ENCODE measurements at regions not wholly inside any gene's neighbourhood (a gene's known extent, or its start where the extent isn't known, plus 50 kb on each side); places are given as distances from the start of the nearest gene placed in this dataset.

GRCh38 chr5:8399471-8399870 is 530.5 kb downstream of the MTRR start:
- no peak for DNase-seq

DNA sequence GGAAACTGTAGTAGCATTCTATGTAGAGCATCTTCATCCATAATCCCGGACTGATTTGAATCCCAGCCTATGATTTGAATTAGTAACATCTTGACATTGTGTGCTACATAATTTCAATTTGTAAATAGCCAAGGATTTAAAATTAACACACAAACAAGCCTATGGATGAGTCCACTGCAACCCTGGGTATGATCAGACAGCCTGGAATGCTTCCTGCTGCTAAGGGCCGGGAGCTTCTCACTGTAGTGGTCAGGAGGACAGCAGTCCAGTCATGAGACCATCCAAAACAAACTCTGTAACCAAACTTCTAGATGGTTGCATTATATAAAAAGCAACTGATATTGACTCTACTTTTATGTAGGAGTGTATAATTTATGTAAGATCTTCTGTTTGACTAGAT is 539.3 kb downstream of the MTRR start:
- DNase-seq, result no peak

GRCh38 chr5:8410618-8411017 is 541.7 kb downstream of the MTRR start:
- no peak for DNase-seq

- no peak for DNase-seq
Measured at GRCh38 chr5:8413975-8414374, 545.0 kb downstream of the MTRR start.

- no peak for DNase-seq
Measured at GRCh38 chr5:8417316-8418048, 548.5 kb downstream of the MTRR start.

- DNase-seq, result no peak
Measured at GRCh38 chr5:8418049-8418426, 549.1 kb downstream of the MTRR start.

DNA sequence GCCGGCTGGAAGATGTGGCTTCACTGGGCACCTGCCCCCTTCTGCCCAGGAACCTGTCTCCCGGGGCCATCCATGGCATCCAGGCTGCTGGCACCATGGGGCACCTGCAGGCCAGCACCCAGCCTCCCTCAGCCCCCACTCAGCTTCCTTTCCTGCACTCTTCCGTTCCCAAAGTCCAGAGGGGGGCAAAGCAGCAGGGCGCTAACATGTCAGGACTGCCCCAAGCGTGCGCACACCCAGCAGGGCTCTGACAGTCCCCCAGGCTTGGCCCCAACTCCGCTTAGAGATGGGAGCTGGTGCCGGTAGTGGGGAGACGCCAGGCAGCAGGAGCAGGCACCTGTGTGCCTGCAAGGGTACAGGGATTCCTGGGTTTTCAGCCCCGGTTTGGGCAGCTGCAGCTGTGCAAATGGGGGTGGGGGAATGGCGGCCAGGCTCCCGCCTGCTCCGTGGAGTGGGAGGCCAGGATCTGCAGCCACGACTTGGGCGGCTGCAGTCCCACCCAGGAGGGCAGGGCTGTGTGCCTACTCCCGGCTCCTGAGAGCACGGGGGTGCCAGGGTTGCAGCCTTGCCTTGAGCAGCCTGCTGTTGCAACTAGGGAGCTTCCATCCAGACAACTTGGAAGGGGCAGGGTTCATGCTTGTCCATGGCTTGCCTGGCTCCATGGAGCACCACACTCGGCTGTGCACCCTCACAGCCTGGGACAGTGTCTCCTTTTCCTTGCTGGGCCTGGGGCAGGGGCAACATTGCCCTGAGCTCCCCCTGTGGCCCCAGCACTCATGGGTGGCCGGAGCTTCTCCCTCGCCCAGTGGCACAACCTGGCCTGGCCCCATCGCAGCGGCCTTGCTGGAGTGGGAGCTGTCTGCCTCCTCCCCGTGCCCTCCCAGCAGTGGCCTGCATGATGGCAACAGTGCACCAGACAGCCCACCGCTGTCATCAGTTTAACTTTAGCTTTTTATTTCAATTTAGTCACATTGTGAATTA is 561.1 kb downstream of the MTRR start:
- no peak for DNase-seq

GRCh38 chr5:8434501-8434900 is 565.6 kb downstream of the MTRR start:
- no peak for DNase-seq

GRCh38 chr5:8436924-8437323 is 568.0 kb downstream of the MTRR start:
- DNase-seq, result no peak

DNA sequence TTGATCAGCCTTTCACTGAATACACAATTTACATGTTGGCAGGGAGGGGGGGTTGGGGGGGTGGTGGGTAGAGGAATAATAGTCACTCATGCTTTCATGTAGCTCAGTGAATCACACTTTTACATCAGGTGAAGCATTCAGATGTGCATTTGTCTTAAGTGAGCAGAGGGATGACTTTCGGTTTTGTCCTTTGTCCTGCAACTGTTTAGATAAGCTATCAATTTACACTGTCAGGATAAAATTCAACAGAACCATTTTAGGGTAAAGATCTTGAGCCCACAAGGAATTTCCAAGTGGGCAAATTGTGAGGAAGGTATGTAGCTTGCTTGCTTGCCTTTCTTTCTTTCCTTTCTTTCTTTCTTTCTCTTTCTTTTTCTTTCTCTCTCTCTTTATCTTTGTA is 576.2 kb downstream of the MTRR start:
- DNase-seq, result no peak

- no peak for DNase-seq
Measured at GRCh38 chr5:8446179-8446578, 577.2 kb downstream of the MTRR start.

DNA sequence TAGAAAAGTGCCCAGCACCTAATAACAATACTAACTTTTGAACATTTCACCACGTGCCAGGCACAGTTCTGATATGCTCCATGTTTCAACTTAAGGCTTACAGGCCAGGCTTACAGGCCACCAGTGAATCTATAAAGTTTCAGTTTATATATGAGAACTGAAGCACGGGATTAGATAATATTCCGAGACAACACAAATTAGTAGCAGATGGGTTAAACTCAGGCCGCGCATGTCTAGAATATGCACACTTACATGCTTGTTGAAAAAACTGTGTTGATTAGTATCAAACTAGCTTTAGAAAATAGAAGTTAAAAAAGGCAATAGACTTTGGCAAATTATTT is 587.9 kb downstream of the MTRR start:
- DNase-seq, result no peak

DNA sequence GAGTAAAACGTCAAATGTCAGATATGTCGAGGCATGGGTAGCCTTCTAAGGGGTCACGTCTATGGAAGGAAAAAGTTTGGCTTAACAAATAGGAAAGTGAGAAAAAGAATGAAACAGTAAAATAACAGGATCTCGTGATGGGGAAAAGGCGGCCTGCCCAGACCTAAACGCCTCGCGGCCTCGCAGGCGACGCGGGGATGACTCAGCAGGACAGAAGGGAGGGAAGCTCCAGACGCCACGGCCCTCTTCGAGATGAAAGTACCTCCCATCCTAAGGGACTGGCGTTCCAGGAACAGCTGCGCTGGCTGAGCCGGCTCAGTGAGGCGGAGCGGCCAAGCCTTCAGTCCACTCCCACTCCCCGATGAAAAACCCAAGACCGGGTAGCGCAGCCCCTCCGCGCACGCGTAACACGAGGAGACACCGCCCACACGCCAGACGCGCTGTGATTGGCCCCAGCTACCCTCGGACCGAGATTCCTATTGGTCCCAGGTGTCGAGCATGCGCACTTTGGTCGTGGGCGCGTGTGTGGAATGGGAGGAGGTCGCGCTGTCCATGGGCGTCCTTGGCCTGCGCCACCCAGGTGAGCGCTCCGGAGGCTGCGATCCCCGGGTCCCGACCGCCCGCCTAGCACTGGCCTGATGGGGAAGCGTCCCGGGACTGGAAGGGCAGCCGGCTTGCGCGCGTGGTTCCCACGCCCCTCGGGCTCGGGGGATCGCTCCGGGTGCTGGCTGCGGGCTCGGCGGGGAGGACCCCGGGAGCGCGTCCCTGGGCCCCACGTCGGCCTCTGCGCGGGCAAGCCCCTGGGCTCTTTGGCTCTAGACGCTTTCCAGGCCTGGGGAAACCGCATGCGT is 588.5 kb downstream of the MTRR start:
- DNase-seq, result peak; percentile 90

GRCh38 chr5:8458038-8458383 is 589.1 kb downstream of the MTRR start:
- DNase-seq, result peak; percentile 4

DNA sequence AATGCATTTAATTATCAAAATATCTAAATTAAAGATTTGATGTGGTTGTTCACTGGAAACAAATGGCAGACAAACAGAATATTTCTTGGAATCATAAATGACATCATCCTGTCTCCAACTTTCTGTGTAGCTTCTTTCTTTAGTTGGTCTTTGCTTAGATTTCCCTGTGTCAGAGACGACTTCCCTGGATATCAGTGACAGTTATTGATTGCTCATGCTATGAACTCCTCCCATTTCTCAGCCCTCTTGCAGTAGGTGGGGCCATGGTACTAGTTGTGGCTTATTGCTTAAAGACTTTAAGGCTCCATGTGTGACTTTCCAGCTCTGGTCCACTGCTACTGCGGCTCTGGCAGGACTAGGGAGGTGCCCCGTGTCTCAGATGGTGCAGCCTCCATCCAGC is 592.6 kb downstream of the MTRR start:
- DNase-seq, result no peak

DNA sequence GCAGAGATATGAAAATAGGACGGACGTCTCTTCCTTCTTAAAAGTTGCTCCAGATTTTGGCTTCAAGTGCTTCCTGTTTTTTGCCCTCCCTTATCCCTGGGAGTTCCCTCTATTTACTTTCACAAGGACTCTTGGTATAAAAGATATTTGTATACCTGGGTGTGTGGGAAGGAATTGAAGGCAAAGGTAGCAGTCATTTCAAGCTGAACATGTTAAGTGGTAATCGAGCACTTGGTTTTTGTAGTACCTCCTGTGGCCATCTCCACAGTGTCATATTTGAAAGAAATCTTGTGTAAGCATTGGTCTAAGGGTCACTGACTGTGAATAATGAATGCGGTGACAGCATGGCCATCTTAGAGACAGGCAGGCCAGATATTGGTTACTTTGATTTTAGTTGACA is 593.6 kb downstream of the MTRR start:
- DNase-seq, result no peak

GRCh38 chr5:8470489-8470888 is 601.5 kb downstream of the MTRR start:
- no peak for DNase-seq

- DNase-seq, result no peak
Measured at GRCh38 chr5:8471581-8471980, 602.6 kb downstream of the MTRR start.

GRCh38 chr5:8473016-8473415 is 604.1 kb downstream of the MTRR start:
- no peak for DNase-seq

DNA sequence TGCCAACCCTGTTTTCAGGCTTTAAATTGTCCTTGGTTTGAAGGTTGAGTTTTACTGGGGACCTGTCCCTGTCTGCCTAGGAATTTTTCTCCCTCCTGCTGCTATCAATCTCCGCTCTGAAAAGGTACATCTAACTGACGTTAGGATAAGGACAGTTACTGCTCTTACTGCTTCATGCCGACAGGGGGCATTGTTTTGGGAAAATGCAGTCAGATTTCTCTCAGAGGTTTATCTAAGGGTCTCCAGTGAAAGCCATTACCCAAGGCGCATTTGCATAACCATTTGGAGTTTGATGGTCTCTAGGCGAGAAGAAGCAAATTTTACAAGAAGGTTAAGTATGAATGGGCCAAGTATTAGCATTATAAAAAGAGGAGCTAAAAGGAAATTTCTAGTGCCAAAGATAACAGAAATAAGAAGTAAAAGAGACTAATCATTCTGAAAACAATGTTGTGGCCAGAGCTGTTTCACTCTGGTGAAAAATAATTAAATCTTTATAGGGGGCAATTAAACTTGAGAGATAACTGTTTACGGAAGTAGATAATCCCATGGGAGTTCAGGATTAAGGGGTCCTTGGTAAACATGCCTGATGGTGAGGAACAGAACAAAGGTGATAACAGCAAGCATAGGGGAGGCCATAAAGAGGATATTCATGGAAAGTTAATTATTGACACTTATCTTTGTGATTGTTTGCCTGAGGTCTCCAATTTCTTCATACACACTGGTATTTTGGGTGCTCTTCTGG is 605.0 kb downstream of the MTRR start:
- no peak for DNase-seq

DNA sequence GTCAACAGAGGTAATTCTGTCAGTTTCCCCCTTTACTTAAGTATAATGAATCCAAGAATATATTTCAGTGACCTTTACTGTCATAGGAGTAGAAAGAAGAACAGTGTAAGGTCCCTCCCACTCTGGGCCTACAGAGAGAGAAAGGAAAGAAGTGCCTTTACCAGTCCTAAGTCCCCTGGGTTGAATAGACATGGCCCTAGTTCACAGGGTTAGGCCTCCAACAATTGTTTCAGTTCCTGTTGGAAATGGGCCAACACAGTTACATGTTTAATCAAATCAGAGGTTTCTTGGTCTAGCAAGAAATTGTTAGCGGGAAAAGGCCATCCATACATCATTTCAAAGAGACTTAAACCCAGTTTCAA is 605.6 kb downstream of the MTRR start:
- no peak for DNase-seq

DNA sequence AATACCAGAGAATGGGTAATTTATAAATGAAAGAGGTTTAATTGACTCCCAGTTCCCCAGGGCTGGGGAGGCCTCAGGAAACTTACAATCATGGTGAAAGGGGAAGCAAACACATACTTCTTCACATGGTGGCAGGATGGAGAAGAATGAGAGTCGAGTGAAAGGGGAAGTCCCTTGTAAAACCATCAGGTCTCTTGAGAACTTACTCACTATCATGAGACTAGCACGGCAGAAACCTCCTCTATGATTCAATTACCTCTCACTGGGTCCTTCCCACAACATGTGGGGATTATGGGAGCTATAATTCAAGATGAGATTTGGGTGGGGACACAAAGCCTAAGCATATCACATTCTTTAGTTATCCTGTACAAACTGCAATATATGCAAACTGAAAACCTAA is 609.4 kb downstream of the MTRR start:
- DNase-seq, result no peak

DNA sequence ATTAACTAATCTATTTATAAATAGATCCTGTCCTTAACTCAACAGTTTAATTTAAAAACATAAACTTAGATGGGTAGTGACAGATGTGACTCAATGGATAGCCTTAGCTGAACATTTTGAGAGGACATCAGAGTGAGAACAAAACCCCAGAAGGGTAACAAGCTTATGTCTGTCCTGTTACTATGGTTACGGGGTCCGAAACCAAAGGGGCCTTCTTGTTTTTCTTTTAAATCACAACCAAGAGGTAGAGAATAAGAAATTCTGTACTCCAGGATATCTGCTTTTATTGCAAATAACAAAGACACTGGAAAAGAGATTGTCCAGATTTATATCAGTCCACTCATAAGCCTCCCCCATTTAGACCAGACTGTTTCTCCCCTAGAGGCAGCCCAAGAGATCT is 612.1 kb downstream of the MTRR start:
- no peak for DNase-seq

All from activated CD4-positive, alpha-beta T cell treated with anti-CD3 and anti-CD28 coated beads for 48 hours (primary cell).